ENCODE measurements at regions not wholly inside any gene's neighbourhood (a gene's known extent, or its start where the extent isn't known, plus 50 kb on each side); places are given as distances from the start of the nearest gene placed in this dataset.

GRCh38 chr2:45281311-45281710, 272.1 kb upstream of the SIX2 start:
- Histone ChIP-seq H3K4me1 (ENCODE audit: low read length) (no peaks in the 10 kb centered on the region), H3K9ac (ENCODE audit: low read length) (no peak overlapping the region), H3K4me3 (ENCODE audit: low read length) (no peak overlapping the region), H4K20me1 (ENCODE audit: insufficient read depth, low read length) (no peaks in the 10 kb centered on the region), H3F3A (ENCODE audit: insufficient read depth, low read length) (no peaks in the 10 kb centered on the region), H3K9me3 (replicated peaks; ENCODE audit: insufficient read depth, low read length) (no peaks in the 10 kb centered on the region), H3K79me2 (ENCODE audit: low read length) (no peaks in the 10 kb centered on the region), H2AFZ (ENCODE audit: low read length) (no peak overlapping the region), H3K27me3 (replicated peaks; ENCODE audit: insufficient read depth, low read length) (no peaks in the 10 kb centered on the region), H3K27ac (ENCODE audit: low read length) (no peak overlapping the region), H3K36me3 (replicated peaks; ENCODE audit: insufficient read depth, low read length) (no peaks in the 10 kb centered on the region), H3K4me2 (ENCODE audit: low read depth, low read length) (no peak overlapping the region), H3K9me2 (replicated peaks; ENCODE audit: insufficient read depth, low read length) (no peaks in the 10 kb centered on the region)
- DNase-seq, result no peak
- no peak for TF ChIP-seq EZH2phosphoT487 (IDR thresholded peaks at IDR 0.05; ENCODE audit: low read length)

GRCh38 chr2:45280794-45281193, 271.5 kb upstream of the SIX2 start:
- no peaks in the 10 kb centered on the region for H3K9me2 ChIP-seq (replicated peaks; ENCODE audit: insufficient read depth, low read length)
- H3K79me2 ChIP-seq (ENCODE audit: low read length), result no peaks in the 10 kb centered on the region
- no peak overlapping the region for H2AFZ ChIP-seq (ENCODE audit: low read length)
- no peaks in the 10 kb centered on the region for H3K9me3 ChIP-seq (replicated peaks; ENCODE audit: insufficient read depth, low read length)
- no peak overlapping the region for H3K4me2 ChIP-seq (ENCODE audit: low read depth, low read length)
- no peaks in the 10 kb centered on the region for H3F3A ChIP-seq (ENCODE audit: insufficient read depth, low read length)
- H3K9ac ChIP-seq (ENCODE audit: low read length), result no peak overlapping the region
- TF ChIP-seq EZH2phosphoT487 (IDR thresholded peaks at IDR 0.05; ENCODE audit: low read length), result no peak
- TF ChIP-seq, protein P1, sequence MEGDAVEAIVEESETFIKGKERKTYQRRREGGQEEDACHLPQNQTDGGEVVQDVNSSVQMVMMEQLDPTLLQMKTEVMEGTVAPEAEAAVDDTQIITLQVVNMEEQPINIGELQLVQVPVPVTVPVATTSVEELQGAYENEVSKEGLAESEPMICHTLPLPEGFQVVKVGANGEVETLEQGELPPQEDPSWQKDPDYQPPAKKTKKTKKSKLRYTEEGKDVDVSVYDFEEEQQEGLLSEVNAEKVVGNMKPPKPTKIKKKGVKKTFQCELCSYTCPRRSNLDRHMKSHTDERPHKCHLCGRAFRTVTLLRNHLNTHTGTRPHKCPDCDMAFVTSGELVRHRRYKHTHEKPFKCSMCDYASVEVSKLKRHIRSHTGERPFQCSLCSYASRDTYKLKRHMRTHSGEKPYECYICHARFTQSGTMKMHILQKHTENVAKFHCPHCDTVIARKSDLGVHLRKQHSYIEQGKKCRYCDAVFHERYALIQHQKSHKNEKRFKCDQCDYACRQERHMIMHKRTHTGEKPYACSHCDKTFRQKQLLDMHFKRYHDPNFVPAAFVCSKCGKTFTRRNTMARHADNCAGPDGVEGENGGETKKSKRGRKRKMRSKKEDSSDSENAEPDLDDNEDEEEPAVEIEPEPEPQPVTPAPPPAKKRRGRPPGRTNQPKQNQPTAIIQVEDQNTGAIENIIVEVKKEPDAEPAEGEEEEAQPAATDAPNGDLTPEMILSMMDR (IDR thresholded peaks at IDR 0.05; ENCODE audit: low read length), result no peak
- TF ChIP-seq EZH2 (optimal IDR thresholded peaks at IDR 0.05; ENCODE audit: low read depth, low read length), result no peak
- no peaks in the 10 kb centered on the region for H4K20me1 ChIP-seq (ENCODE audit: insufficient read depth, low read length)
- no peak overlapping the region for H3K4me3 ChIP-seq (ENCODE audit: low read length)
- no peak for DNase-seq
- H3K27ac ChIP-seq (ENCODE audit: low read length), result no peak overlapping the region
- no peaks in the 10 kb centered on the region for H3K27me3 ChIP-seq (replicated peaks; ENCODE audit: insufficient read depth, low read length)
- no peaks in the 10 kb centered on the region for H3K36me3 ChIP-seq (replicated peaks; ENCODE audit: insufficient read depth, low read length)
- H3K4me1 ChIP-seq (ENCODE audit: low read length), result no peaks in the 10 kb centered on the region

DNA sequence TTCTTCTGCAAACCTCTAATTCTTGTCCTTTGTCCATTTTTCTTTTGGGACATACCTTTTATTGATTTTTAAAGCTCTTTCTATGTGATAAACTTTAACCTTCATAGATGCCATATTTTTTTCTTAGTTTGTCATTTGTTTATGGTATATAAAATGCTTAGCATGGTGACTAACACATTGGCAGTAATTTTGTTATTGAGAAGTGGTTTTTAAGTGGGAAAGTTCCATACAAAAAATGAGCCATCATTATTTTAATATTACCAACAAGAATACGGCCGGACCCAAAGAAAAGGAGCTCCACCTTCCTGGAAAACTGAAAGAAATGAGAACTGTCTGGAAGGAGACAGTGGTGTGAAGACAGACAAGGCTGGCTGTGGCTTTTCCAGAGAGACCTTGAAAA, 270.1 kb upstream of the SIX2 start:
- H2AFZ ChIP-seq (ENCODE audit: low read length), result no peak overlapping the region
- H3F3A ChIP-seq (ENCODE audit: insufficient read depth, low read length), result no peaks in the 10 kb centered on the region
- H3K9me3 ChIP-seq (replicated peaks; ENCODE audit: insufficient read depth, low read length), result no peaks in the 10 kb centered on the region
- no peak overlapping the region for H3K9ac ChIP-seq (ENCODE audit: low read length)
- no peaks in the 10 kb centered on the region for H4K20me1 ChIP-seq (ENCODE audit: insufficient read depth, low read length)
- DNase-seq, result no peak
- H3K79me2 ChIP-seq (ENCODE audit: low read length), result no peaks in the 10 kb centered on the region
- H3K4me2 ChIP-seq (ENCODE audit: low read depth, low read length), result no peak overlapping the region
- no peaks in the 10 kb centered on the region for H3K36me3 ChIP-seq (replicated peaks; ENCODE audit: insufficient read depth, low read length)
- H3K9me2 ChIP-seq (replicated peaks; ENCODE audit: insufficient read depth, low read length), result no peaks in the 10 kb centered on the region
- no peak overlapping the region for H3K4me3 ChIP-seq (ENCODE audit: low read length)
- H3K27ac ChIP-seq (ENCODE audit: low read length), result no peak overlapping the region
- H3K4me1 ChIP-seq (ENCODE audit: low read length), result no peaks in the 10 kb centered on the region
- no peak for TF ChIP-seq EZH2 (optimal IDR thresholded peaks at IDR 0.05; ENCODE audit: low read depth, low read length)
- TF ChIP-seq EZH2phosphoT487 (IDR thresholded peaks at IDR 0.05; ENCODE audit: low read length), result no peak
- TF ChIP-seq, protein P1 (IDR thresholded peaks at IDR 0.05; ENCODE audit: low read length), result no peak
- no peaks in the 10 kb centered on the region for H3K27me3 ChIP-seq (replicated peaks; ENCODE audit: insufficient read depth, low read length)

DNA sequence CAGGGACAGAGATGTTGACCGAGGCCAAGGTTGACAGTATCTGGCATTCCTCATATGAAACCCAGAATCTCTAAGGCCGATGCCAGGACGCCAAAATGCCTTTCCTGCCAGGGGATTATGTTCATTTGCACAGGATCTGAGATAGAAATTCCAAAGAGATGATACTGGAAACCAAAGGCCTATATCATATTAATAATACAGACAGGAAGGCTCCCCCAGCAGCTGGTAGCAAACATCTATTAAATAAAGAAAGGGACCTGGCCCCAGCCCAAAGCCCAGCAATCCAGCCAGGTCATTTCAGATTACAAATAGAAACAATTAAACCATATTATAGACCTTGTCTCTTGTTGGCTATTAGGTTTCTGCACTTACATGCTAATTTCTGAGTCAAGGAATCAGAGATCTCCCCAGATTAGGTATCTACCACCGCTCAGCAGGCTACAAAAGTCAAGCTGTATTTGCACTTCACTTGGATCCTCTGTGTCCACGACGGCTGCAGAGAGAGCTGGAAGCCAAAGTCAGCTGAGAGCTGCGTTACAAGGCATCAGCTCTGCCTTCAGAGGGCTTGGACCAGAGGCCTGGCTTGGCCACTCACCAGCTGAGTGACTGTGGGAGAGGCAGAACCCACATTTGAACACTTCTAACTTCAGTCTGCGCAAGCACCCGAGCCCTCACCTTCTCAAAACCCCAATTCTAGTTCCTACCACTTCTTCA, 269.3 kb upstream of the SIX2 start:
- Histone ChIP-seq H3K9me2 (replicated peaks; ENCODE audit: insufficient read depth, low read length) (no peaks in the 10 kb centered on the region), H3K36me3 (replicated peaks; ENCODE audit: insufficient read depth, low read length) (no peaks in the 10 kb centered on the region), H3K79me2 (ENCODE audit: low read length) (no peaks in the 10 kb centered on the region), H3K27me3 (replicated peaks; ENCODE audit: insufficient read depth, low read length) (no peaks in the 10 kb centered on the region), H3K4me2 (ENCODE audit: low read depth, low read length) (no peak overlapping the region), H2AFZ (ENCODE audit: low read length) (no peak overlapping the region), H3K9me3 (replicated peaks; ENCODE audit: insufficient read depth, low read length) (no peaks in the 10 kb centered on the region), H3K4me1 (ENCODE audit: low read length) (no peaks in the 10 kb centered on the region), H3K27ac (ENCODE audit: low read length) (no peak overlapping the region), H4K20me1 (ENCODE audit: insufficient read depth, low read length) (no peaks in the 10 kb centered on the region), H3F3A (ENCODE audit: insufficient read depth, low read length) (no peaks in the 10 kb centered on the region), H3K9ac (ENCODE audit: low read length) (no peak overlapping the region), H3K4me3 (ENCODE audit: low read length) (no peak overlapping the region)
- no peak for DNase-seq
- TF ChIP-seq EZH2phosphoT487 (IDR thresholded peaks at IDR 0.05; ENCODE audit: low read length) (no peak), EZH2 (optimal IDR thresholded peaks at IDR 0.05; ENCODE audit: low read depth, low read length) (no peak)
- TF ChIP-seq, protein P1 (IDR thresholded peaks at IDR 0.05; ENCODE audit: low read length), result no peak
